Neural crest cell (in vitro differentiated cells): ENCODE measurements at regions not wholly inside any gene's neighbourhood (a gene's known extent, or its start where the extent isn't known, plus 50 kb on each side); places are given as distances from the start of the nearest gene placed in this dataset.

Source experiments
- DNase-seq: peaks from one replicate; pipeline ENCODE4 v3.0.0; 2021; ENCODE audit warnings: low read depth, mixed read lengths, low spot score
- H3K27ac Mint-ChIP-seq: one replicate; pipeline ENCODE4 v1.8.0; 2021; ENCODE audit warnings: mild to moderate bottlenecking, mixed read lengths; ENCODE audit not compliant: unreplicated experiment
- H3K27me3 Mint-ChIP-seq: 2 replicates; pipeline ENCODE4 v1.8.0; 2021; ENCODE audit warnings: low read depth, mild to moderate bottlenecking, mixed read lengths
- H3K36me3 Mint-ChIP-seq: 2 replicates; pipeline ENCODE4 v1.8.0; 2021; ENCODE audit warnings: low read depth, mild to moderate bottlenecking, mixed read lengths
- H3K4me1 Mint-ChIP-seq: 2 replicates; pipeline ENCODE4 v1.8.0; 2021; ENCODE audit warnings: mixed read lengths
- H3K4me3 Mint-ChIP-seq: one replicate; pipeline ENCODE4 v1.8.0; 2021; ENCODE audit warnings: mild to moderate bottlenecking, mixed read lengths
- H3K9me3 Mint-ChIP-seq: 2 replicates; pipeline ENCODE4 v1.8.0; 2021; ENCODE audit warnings: mixed read lengths
- CTCF ChIP-seq: fragments of 200-600 bp; sonication (generic); conservative IDR thresholded peaks from 2 replicates; pipeline ENCODE4 v1.5.0; 2021; ENCODE audit warnings: antibody characterized with exemption, mild to moderate bottlenecking

- Mint-ChIP-seq H3K4me1 (no peaks in the 10 kb centered on the region), H3K27me3 (no peaks in the 10 kb centered on the region), H3K27ac (no peak overlapping the region), H3K4me3 (no peak overlapping the region), H3K36me3 (no peaks in the 10 kb centered on the region), H3K9me3 (no peaks in the 10 kb centered on the region)
- no peak for DNase-seq
- TF ChIP-seq CTCF: no peak
Observed at GRCh38 chr1:118429856-118430255, 244.8 kb upstream of the SPAG17 start.

GRCh38 chr1:118421868-118422350 is 236.9 kb upstream of the SPAG17 start:
- Mint-ChIP-seq H3K27me3 (no peaks in the 10 kb centered on the region), H3K4me3 (no peak overlapping the region), H3K9me3 (no peaks in the 10 kb centered on the region), H3K27ac (no peak overlapping the region), H3K36me3 (no peaks in the 10 kb centered on the region), H3K4me1 (no peaks in the 10 kb centered on the region)
- no peak for DNase-seq
- TF ChIP-seq CTCF: no peak

- Mint-ChIP-seq H3K36me3 (peaks cover 2% of the 10 kb centered on the region), H3K4me1 (no peaks in the 10 kb centered on the region), H3K4me3 (no peak overlapping the region), H3K9me3 (peaks cover 4% of the 10 kb centered on the region), H3K27me3 (no peaks in the 10 kb centered on the region), H3K27ac (no peak overlapping the region)
- TF ChIP-seq CTCF: no peak
- no peak for DNase-seq
Observed at GRCh38 chr1:118404024-118404423, 219.0 kb upstream of the SPAG17 start.

GRCh38 chr1:118397496-118397859 is 212.4 kb upstream of the SPAG17 start:
- H3K36me3 Mint-ChIP-seq: no peaks in the 10 kb centered on the region
- H3K27ac Mint-ChIP-seq: no peak overlapping the region
- H3K9me3 Mint-ChIP-seq: no peaks in the 10 kb centered on the region
- H3K4me3 Mint-ChIP-seq: no peak overlapping the region
- H3K4me1 Mint-ChIP-seq: no peaks in the 10 kb centered on the region
- TF ChIP-seq CTCF: no peak
- H3K27me3 Mint-ChIP-seq: no peaks in the 10 kb centered on the region
- DNase-seq: no peak

GRCh38 chr1:118396829-118397495 is 211.9 kb upstream of the SPAG17 start:
- Mint-ChIP-seq H3K4me3 (no peak overlapping the region), H3K9me3 (no peaks in the 10 kb centered on the region), H3K4me1 (no peaks in the 10 kb centered on the region), H3K27me3 (no peaks in the 10 kb centered on the region), H3K36me3 (no peaks in the 10 kb centered on the region), H3K27ac (no peak overlapping the region)
- DNase-seq: no peak
- TF ChIP-seq CTCF: no peak
